ENCODE measurements at regions not wholly inside any gene's neighbourhood (a gene's known extent, or its start where the extent isn't known, plus 50 kb on each side); places are given as distances from the start of the nearest gene placed in this dataset.

DNA sequence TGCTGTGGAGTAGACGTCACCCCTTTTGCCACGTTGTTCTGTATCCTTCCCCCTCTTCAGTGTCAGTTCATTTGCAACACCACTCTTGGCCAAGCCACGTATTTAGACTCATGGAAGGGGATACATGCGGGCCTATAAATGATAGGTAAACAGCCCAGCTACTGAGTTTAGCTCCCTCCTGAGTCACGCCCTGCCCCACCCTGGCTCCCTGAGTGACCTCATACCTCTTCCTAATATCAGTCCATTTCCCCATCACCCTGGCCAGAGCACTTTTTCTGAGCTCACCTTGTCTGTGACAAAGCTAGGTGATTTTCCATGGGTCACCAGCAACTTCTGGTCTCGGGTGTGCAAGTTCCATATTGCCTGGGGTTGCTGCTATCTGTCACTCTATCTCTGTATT is 147.2 kb upstream of the MAF start:
- TF ChIP-seq, protein P1, sequence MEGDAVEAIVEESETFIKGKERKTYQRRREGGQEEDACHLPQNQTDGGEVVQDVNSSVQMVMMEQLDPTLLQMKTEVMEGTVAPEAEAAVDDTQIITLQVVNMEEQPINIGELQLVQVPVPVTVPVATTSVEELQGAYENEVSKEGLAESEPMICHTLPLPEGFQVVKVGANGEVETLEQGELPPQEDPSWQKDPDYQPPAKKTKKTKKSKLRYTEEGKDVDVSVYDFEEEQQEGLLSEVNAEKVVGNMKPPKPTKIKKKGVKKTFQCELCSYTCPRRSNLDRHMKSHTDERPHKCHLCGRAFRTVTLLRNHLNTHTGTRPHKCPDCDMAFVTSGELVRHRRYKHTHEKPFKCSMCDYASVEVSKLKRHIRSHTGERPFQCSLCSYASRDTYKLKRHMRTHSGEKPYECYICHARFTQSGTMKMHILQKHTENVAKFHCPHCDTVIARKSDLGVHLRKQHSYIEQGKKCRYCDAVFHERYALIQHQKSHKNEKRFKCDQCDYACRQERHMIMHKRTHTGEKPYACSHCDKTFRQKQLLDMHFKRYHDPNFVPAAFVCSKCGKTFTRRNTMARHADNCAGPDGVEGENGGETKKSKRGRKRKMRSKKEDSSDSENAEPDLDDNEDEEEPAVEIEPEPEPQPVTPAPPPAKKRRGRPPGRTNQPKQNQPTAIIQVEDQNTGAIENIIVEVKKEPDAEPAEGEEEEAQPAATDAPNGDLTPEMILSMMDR (IDR thresholded peaks at IDR 0.05): no peak
- no peak for TF ChIP-seq POLR2A (IDR thresholded peaks at IDR 0.05)

All from Peyer's patch (tissue), 4 donors.